K562 (cell line): ENCODE measurements at regions not wholly inside any gene's neighbourhood (a gene's known extent, or its start where the extent isn't known, plus 50 kb on each side); places are given as distances from the start of the nearest gene placed in this dataset.
A peak's percentile ranks its signal among the peaks of the same experiment; 100 is the strongest.
"Not testable (repeated sequence)": the region's sequence is repeated elsewhere in the genome, so short reads cannot be mapped to it uniquely, and the experiment has no call there.

Experiments used
- ATAC-seq: fragments of 200-7000 bp; cut with Tn5 transposase; 3 replicates; pipeline ENCODE4 v1.9.1; 2020; ENCODE audit warnings: moderate library complexity
- BruUV-seq: library from RNA; stranded (reverse); fragments of 400-500 nt; replicated peaks from 2 replicates; lab custom pipeline; 2021; lab: Mats Ljungman, UMichigan
- CTCF ChIA-PET: fragments of 300-600 bp; formaldehyde crosslinking; extraction: SDS; loops from one replicate; lab custom pipeline; 2021; ENCODE audit warnings: low intra/inter-chr PET ratio; lab: Yijun Ruan, JAX
- POLR2A ChIA-PET: fragments of 300-600, 350-650 bp; sonication (Branson Sonifier 250); formaldehyde crosslinking; extraction: SDS; loops from one replicate; lab custom pipeline; 2021; ENCODE audit warnings: antibody characterized with exemption, inconsistent platforms; lab: Yijun Ruan, JAX
- DNase-seq, 4 experiments: peaks; one replicate each; pipeline versions ENCODE4 v3.0.0 to v3.0.0-alpha.2; 2011 to 2018; ENCODE audit warnings: low spot score in 3 of 4, mixed read lengths in 3 of 4; ENCODE audit errors: extremely low read depth in 1 of 4
- FAIRE-seq: peaks from 2 replicates; lab custom pipeline; 2011; peaks lifted over from hg19 to GRCh38; lab: Jason Lieb, UNC
- H2AFZ ChIP-seq: 2 replicates; pipeline ENCODE4 v1.6.0; 2011; ENCODE audit warnings: low read depth, low read length, control low read depth, inconsistent platforms
- H3K27ac ChIP-seq: fragments of 200-600 bp; 3 replicates; pipeline ENCODE4 v1.8.0; 2011; ENCODE audit warnings: low read depth, mild to moderate bottlenecking, control low read depth, inconsistent platforms, low read length, moderate library complexity, mixed read lengths; ENCODE audit errors: extremely low read depth
- H3K27me3 ChIP-seq, 2 experiments: fragments of 300-600 bp in 1 of 2; 2 replicates in 1 of 2; 3 replicates in 1 of 2; pipeline versions ENCODE4 v1.6.0 to v1.8.0; 2011; ENCODE audit warnings: inconsistent platforms in 2 of 2, low read length in 2 of 2, mild to moderate bottlenecking in 1 of 2, mixed read lengths in 1 of 2, moderate library complexity in 1 of 2; ENCODE audit not compliant: control insufficient read depth in 2 of 2, insufficient read depth in 2 of 2
- H3K36me3 ChIP-seq: fragments of 300-600 bp; 3 replicates; pipeline ENCODE4 v1.8.0; 2011; ENCODE audit warnings: mild to moderate bottlenecking, low read length, inconsistent platforms; ENCODE audit not compliant: control insufficient read depth, insufficient read depth
- H3K4me1 ChIP-seq, 2 experiments: fragments of 200-600 bp in 1 of 2; replicated peaks in 1 of 2; 2 replicates in 1 of 2; 3 replicates in 1 of 2; pipeline versions ENCODE4 v1.5.1 to v1.8.0; 2011; ENCODE audit warnings: inconsistent platforms in 2 of 2, low read length in 2 of 2, mild to moderate bottlenecking in 1 of 2, mixed read lengths in 1 of 2, moderate library complexity in 1 of 2; ENCODE audit not compliant: control insufficient read depth in 2 of 2, insufficient read depth in 2 of 2
- H3K4me2 ChIP-seq: 2 replicates; pipeline ENCODE4 v1.6.1; 2011; ENCODE audit warnings: low read length, control low read depth, inconsistent platforms, mixed read lengths; ENCODE audit not compliant: insufficient read depth
- H3K4me3 ChIP-seq: fragments of 200-600 bp; sonication (generic), shearing (Covaris generic); 2 replicates; pipeline ENCODE4 v1.5.1; 2016; ENCODE audit warnings: control low read depth, inconsistent platforms
- H3K79me2 ChIP-seq: fragments of 200-600 bp; 3 replicates; pipeline ENCODE4 v1.8.0; 2011; ENCODE audit warnings: low read length, inconsistent platforms; ENCODE audit not compliant: control insufficient read depth, insufficient read depth
- H3K9ac ChIP-seq, 2 experiments: 2 replicates each; pipeline versions ENCODE4 v1.6.0 to v1.6.1; 2011; ENCODE audit warnings: low read depth in 2 of 2, low read length in 2 of 2, control low read depth in 1 of 2, inconsistent platforms in 1 of 2, mild to moderate bottlenecking in 1 of 2, mixed read lengths in 1 of 2; ENCODE audit not compliant: insufficient read depth in 1 of 2
- H3K9me1 ChIP-seq: one replicate; pipeline ENCODE4 v1.6.0; 2011; ENCODE audit warnings: inconsistent platforms, mild to moderate bottlenecking, low read length, moderate library complexity; ENCODE audit not compliant: control insufficient read depth, insufficient read depth
- H3K9me3 ChIP-seq: replicated peaks from 2 replicates; pipeline ENCODE4 v1.5.1; 2011; ENCODE audit warnings: low read depth, low read length, inconsistent platforms; ENCODE audit not compliant: control insufficient read depth, insufficient read depth
- H4K20me1 ChIP-seq: replicated peaks from 2 replicates; pipeline ENCODE4 v1.6.1; 2011; ENCODE audit warnings: low read length, inconsistent platforms, mixed read lengths; ENCODE audit not compliant: control insufficient read depth, insufficient read depth
- WGBS: fragments of 100-300 bp; shearing (Covaris generic); methylation state at CpG from one replicate; pipeline ENCODE4 v1.1.6; 2016; ENCODE audit warnings: low coverage, mixed read lengths; ENCODE audit not compliant: insufficient coverage; ENCODE audit errors: missing lambda C conversion rate; 5-methylcytosine and 5-hydroxymethylcytosine counted together
- in situ Hi-C: fragments of 300-500 bp; cut with MboI; formaldehyde crosslinking; loops from 4 replicates; pipeline ENCODE4 v1.15.0; 2018; ENCODE audit warnings: inconsistent platforms, mixed read lengths
- intact Hi-C: fragments of 100-400 bp; cut with micrococcal nuclease; formaldehyde crosslinking; loops from 2 replicates; pipeline ENCODE4 v1.14.2; 2022

GRCh38 chr22:16389256-16389655 is 203.4 kb downstream of the CCT8L2 start:
- H3K27ac ChIP-seq, H3K79me2 ChIP-seq, ATAC-seq, in situ Hi-C loops, intact Hi-C loops, H3K36me3 ChIP-seq, POLR2A ChIA-PET, H3K4me3 ChIP-seq, CTCF ChIA-PET, FAIRE-seq, BruUV-seq, H3K9ac ChIP-seq, H2AFZ ChIP-seq, H3K9me1 ChIP-seq, H3K9me3 ChIP-seq, H4K20me1 ChIP-seq, H3K4me2 ChIP-seq, DNase-seq: not testable (repeated sequence)
- WGBS, result 0% methylated on average over 12 of the region's 12 CpGs
- Histone ChIP-seq H3K27me3 (peaks cover 8 to 28% of the 10 kb centered on the region in 2 experiments; a peak in 4 of 5 replicates), H3K4me1 (peaks cover 0 to 13% of the 10 kb centered on the region in 2 experiments; a peak in 2 of 5 replicates)

- H3K27me3 ChIP-seq, result peaks cover 8 to 28% of the 10 kb centered on the region in 2 experiments; a peak in 4 of 5 replicates
- H3K4me2 ChIP-seq, intact Hi-C loops, CTCF ChIA-PET, H2AFZ ChIP-seq, H4K20me1 ChIP-seq, H3K4me3 ChIP-seq, H3K9me3 ChIP-seq, in situ Hi-C loops, H3K36me3 ChIP-seq, H3K9ac ChIP-seq, BruUV-seq, H3K27ac ChIP-seq, H3K79me2 ChIP-seq, H3K9me1 ChIP-seq, ATAC-seq, DNase-seq, FAIRE-seq, POLR2A ChIA-PET: not testable (repeated sequence)
- peaks cover 0 to 13% of the 10 kb centered on the region in 2 experiments; a peak in 2 of 5 replicates for H3K4me1 ChIP-seq
- under 1% methylated on average over 12 of the region's 12 CpGs for WGBS
Observed at GRCh38 chr22:16388616-16389015, 204.0 kb downstream of the CCT8L2 start.

GRCh38 chr22:16388127-16388526 is 204.5 kb downstream of the CCT8L2 start:
- H3K9me3 ChIP-seq, H3K79me2 ChIP-seq, H3K9ac ChIP-seq, H3K9me1 ChIP-seq, intact Hi-C loops, H3K36me3 ChIP-seq, BruUV-seq, H3K27ac ChIP-seq, H3K4me3 ChIP-seq, DNase-seq, H3K4me2 ChIP-seq, POLR2A ChIA-PET, ATAC-seq, in situ Hi-C loops, CTCF ChIA-PET, H2AFZ ChIP-seq, H4K20me1 ChIP-seq, FAIRE-seq: not testable (repeated sequence)
- Histone ChIP-seq H3K27me3 (peaks cover 8 to 28% of the 10 kb centered on the region in 2 experiments; a peak in 4 of 5 replicates), H3K4me1 (peaks cover 0 to 13% of the 10 kb centered on the region in 2 experiments; a peak in 2 of 5 replicates)
- 3% methylated on average over 10 of the region's 10 CpGs for WGBS

- CTCF ChIA-PET, result not testable (repeated sequence)
Observed at GRCh38 chr22:16387543-16387942, 205.1 kb downstream of the CCT8L2 start.

More at GRCh38 chr22:16387543-16387942, 205.1 kb downstream of the CCT8L2 start:
- H4K20me1 ChIP-seq, H3K27ac ChIP-seq, H2AFZ ChIP-seq, ATAC-seq, BruUV-seq, H3K4me2 ChIP-seq, H3K9me1 ChIP-seq, POLR2A ChIA-PET, H3K9ac ChIP-seq, H3K4me3 ChIP-seq, H3K9me3 ChIP-seq, FAIRE-seq, H3K79me2 ChIP-seq, in situ Hi-C loops, H3K36me3 ChIP-seq, intact Hi-C loops: not testable (repeated sequence)
- peaks cover 8 to 28% of the 10 kb centered on the region in 2 experiments; a peak in 4 of 5 replicates for H3K27me3 ChIP-seq
- 7% methylated on average over 11 of the region's 11 CpGs for whole genome bisulfite sequencing
- peaks cover 0 to 13% of the 10 kb centered on the region in 2 experiments; a peak in 2 of 5 replicates for H3K4me1 ChIP-seq
- DNase-seq, result peak in 1 of 4 experiments; percentile 5
